ENCODE measurements at regions not wholly inside any gene's neighbourhood (a gene's known extent, or its start where the extent isn't known, plus 50 kb on each side); places are given as distances from the start of the nearest gene placed in this dataset.

DNA sequence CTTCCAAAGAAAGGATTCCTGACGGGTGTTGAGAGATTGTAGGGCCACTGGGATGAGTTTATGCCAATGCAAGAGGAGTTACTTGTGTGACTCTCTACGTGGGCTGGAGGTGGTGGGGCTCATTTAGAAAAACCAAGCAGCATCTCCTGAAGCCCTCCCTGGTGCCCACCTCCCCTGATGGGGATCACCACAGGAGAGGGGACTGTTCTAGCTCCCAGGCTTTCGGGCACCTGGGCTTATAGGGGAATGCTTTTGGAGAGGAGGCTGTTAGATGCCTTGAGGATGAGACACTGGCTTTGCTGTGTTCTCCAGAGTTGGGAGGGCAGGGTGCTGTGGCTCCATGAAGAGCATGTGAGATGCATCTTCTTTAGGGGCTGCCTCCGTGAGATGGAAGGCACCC, 65.0 kb downstream of the IRX1 start:
- intact Hi-C loops (cut with DNase I): no loop called here
- Histone ChIP-seq H3K27me3 (no peaks in the 10 kb centered on the region), H3K4me1 (no peaks in the 10 kb centered on the region), H3K4me3 (no peak overlapping the region), H3K9me3 (no peaks in the 10 kb centered on the region), H3K36me3 (no peaks in the 10 kb centered on the region), H3K27ac (no peak overlapping the region)
- no peak for DNase-seq
- WGBS, 2 donors: 83 to 90% methylated on average over 4 of the region's 4 CpGs
- no peak for TF ChIP-seq CTCF (IDR thresholded peaks at IDR 0.05)
- no peak for TF ChIP-seq POLR2A (IDR thresholded peaks at IDR 0.05)

GRCh38 chr5:3661755-3662296, 66.2 kb downstream of the IRX1 start:
- no peak for DNase-seq
- Histone ChIP-seq H3K27me3 (no peaks in the 10 kb centered on the region), H3K27ac (no peak overlapping the region), H3K4me1 (no peaks in the 10 kb centered on the region), H3K36me3 (no peaks in the 10 kb centered on the region), H3K4me3 (no peak overlapping the region), H3K9me3 (no peaks in the 10 kb centered on the region)
- TF ChIP-seq POLR2A (IDR thresholded peaks at IDR 0.05) (no peak), CTCF (IDR thresholded peaks at IDR 0.05) (no peak)
- intact Hi-C loops (cut with DNase I): no loop called here
- 28 to 39% methylated on average over 1 to 3 of the region's 4 CpGs for WGBS, 2 donors

GRCh38 chr5:3662344-3662743, 66.7 kb downstream of the IRX1 start:
- Histone ChIP-seq H3K9me3 (no peaks in the 10 kb centered on the region), H3K4me1 (no peaks in the 10 kb centered on the region), H3K36me3 (no peaks in the 10 kb centered on the region), H3K27me3 (no peaks in the 10 kb centered on the region), H3K4me3 (no peak overlapping the region), H3K27ac (no peak overlapping the region)
- TF ChIP-seq POLR2A (IDR thresholded peaks at IDR 0.05): no peak
- no peak for TF ChIP-seq CTCF (IDR thresholded peaks at IDR 0.05)
- intact Hi-C loops (cut with DNase I): no loop called here
- 9 to 25% methylated on average over 1 of the region's 1 CpG for WGBS, 2 donors
- DNase-seq: no peak

DNA sequence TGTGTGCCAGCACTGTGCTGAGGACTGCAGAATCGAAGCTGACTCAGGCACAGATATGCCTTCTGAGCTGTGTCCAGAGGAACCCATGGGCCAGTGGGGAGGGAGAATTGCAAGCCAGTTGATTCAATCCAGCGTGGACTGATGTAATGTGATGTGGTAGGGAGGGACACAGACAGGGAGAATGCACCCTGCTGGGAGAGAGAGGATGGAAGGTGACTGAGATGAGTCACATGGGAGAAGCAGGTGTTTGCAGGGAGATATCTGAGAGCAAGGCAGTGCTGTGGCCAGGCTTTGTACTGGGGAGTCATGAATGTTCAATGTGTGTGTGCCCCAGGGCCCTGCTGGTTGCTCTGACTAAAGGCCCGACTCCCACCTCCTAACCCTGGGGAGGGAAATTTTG, 75.7 kb downstream of the IRX1 start:
- DNase-seq: no peak
- Histone ChIP-seq H3K36me3 (no peaks in the 10 kb centered on the region), H3K9me3 (no peaks in the 10 kb centered on the region), H3K27me3 (no peaks in the 10 kb centered on the region), H3K4me1 (no peaks in the 10 kb centered on the region), H3K27ac (no peak overlapping the region), H3K4me3 (no peak overlapping the region)
- intact Hi-C loops (cut with DNase I): no loop called here
- 28 to 36% methylated on average over 2 to 3 of the region's 3 CpGs for WGBS, 2 donors
- TF ChIP-seq CTCF (IDR thresholded peaks at IDR 0.05) (no peak), POLR2A (IDR thresholded peaks at IDR 0.05) (no peak)

DNA sequence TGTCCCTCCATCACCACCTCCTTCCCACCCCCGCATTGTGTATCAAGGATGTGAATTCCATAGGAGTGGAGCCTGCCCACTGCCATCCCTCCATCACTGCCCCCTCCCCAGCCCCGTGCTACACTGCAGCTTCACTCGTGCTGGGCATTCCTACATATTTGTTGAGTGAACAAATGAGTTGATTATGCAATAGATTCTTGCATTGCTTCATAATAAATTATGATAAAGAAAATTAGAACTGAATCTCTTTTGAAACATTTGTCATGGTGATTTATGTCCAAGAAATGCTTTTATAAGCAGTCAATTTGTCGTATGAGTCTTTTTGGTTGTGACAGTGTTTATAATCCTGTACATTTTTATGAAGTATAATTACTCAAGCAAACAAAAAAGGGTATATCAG, 83.2 kb downstream of the IRX1 start:
- Histone ChIP-seq H3K9me3 (no peaks in the 10 kb centered on the region), H3K27ac (no peak overlapping the region), H3K36me3 (no peaks in the 10 kb centered on the region), H3K4me1 (no peaks in the 10 kb centered on the region), H3K4me3 (no peak overlapping the region), H3K27me3 (no peaks in the 10 kb centered on the region)
- no peak for DNase-seq
- intact Hi-C loops (cut with DNase I): no loop called here
- TF ChIP-seq POLR2A (IDR thresholded peaks at IDR 0.05) (no peak), CTCF (IDR thresholded peaks at IDR 0.05) (no peak)
- WGBS, 2 donors: 50 to 75% methylated on average over 4 of the region's 4 CpGs

All from esophagus squamous epithelium (tissue), 5 donors.